PC-9 (cell line): ENCODE measurements at regions not wholly inside any gene's neighbourhood (a gene's known extent, or its start where the extent isn't known, plus 50 kb on each side); places are given as distances from the start of the nearest gene placed in this dataset.

Source experiments
- EZH2 ChIP-seq: fragments of 200-600 bp; sonication (generic); IDR thresholded peaks from 2 replicates; pipeline ENCODE4 v1.8.0; 2017; ENCODE audit warnings: antibody characterized with exemption, low read depth
- TF ChIP-seq, protein P1 (sequence below): fragments of 200-600 bp; sonication (generic); conservative IDR thresholded peaks from 2 replicates; pipeline ENCODE4 v1.6.1; 2017; ENCODE audit warnings: mixed run types, antibody characterized with exemption, mild to moderate bottlenecking, moderate library complexity

DNA sequence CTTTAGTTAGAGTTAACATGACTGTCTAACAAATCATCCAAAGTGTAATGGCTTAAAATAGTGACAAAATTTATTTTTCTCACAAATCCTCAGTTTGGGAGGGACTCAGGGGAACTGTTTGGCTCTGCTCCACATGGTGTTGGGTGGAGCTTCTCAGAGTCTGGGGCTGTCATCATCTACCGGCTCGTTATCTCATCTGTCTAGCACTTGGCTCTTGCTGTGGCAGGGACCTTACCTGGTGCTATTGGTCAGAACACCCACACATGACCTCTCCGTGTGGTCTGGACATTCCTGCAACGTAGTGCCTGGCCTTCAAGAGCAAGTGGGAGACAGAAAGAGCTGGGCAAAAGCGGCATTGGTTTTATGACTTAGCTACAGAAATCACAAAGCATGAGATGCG lies 866.9 kb upstream of the FRG1 start:
- TF ChIP-seq, protein P1, sequence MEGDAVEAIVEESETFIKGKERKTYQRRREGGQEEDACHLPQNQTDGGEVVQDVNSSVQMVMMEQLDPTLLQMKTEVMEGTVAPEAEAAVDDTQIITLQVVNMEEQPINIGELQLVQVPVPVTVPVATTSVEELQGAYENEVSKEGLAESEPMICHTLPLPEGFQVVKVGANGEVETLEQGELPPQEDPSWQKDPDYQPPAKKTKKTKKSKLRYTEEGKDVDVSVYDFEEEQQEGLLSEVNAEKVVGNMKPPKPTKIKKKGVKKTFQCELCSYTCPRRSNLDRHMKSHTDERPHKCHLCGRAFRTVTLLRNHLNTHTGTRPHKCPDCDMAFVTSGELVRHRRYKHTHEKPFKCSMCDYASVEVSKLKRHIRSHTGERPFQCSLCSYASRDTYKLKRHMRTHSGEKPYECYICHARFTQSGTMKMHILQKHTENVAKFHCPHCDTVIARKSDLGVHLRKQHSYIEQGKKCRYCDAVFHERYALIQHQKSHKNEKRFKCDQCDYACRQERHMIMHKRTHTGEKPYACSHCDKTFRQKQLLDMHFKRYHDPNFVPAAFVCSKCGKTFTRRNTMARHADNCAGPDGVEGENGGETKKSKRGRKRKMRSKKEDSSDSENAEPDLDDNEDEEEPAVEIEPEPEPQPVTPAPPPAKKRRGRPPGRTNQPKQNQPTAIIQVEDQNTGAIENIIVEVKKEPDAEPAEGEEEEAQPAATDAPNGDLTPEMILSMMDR, result no peak
- no peak for TF ChIP-seq EZH2
